ENCODE measurements at regions not wholly inside any gene's neighbourhood (a gene's known extent, or its start where the extent isn't known, plus 50 kb on each side); places are given as distances from the start of the nearest gene placed in this dataset.

- no peak for DNase-seq (ENCODE audit: low read depth)
- TF ChIP-seq CTCF (conservative IDR thresholded peaks at IDR 0.05; ENCODE audit: low read depth, low read length): no peak
- no peak overlapping the region for H3K4me3 ChIP-seq (ENCODE audit: low read depth, low read length)
Measured at GRCh38 chr15:92291900-92292299, 101.8 kb upstream of the ST8SIA2 start.

- TF ChIP-seq CTCF (conservative IDR thresholded peaks at IDR 0.05; ENCODE audit: low read depth, low read length): no peak
- no peak for DNase-seq (ENCODE audit: low read depth)
- no peak overlapping the region for H3K4me3 ChIP-seq (ENCODE audit: low read depth, low read length)
Measured at GRCh38 chr15:92294759-92295158, 98.9 kb upstream of the ST8SIA2 start.

- H3K4me3 ChIP-seq (ENCODE audit: low read depth, low read length): no peak overlapping the region
- no peak for DNase-seq (ENCODE audit: low read depth)
- TF ChIP-seq CTCF (conservative IDR thresholded peaks at IDR 0.05; ENCODE audit: low read depth, low read length): no peak
Measured at GRCh38 chr15:92304223-92304975, 89.3 kb upstream of the ST8SIA2 start.

DNA sequence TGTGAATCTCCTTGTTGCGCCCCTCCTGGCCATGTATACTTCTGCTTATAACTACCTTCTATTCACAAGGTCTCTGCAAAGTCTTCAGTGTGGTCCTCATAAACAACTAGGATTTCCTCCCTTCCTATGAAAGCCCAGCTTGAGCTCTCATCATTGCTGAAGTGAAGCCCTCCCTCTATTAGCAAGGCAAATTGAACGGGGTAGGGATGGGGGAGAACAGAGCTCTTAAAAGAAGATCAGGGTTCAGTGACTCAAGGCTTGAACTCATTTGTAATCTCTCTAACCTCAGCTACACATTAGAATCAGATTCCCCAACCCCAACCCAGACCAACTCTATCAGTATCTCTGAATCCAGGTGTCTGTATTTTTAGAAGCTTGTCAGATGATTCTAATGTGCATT is 88.3 kb upstream of the ST8SIA2 start:
- no peak for DNase-seq (ENCODE audit: low read depth)
- no peak for TF ChIP-seq CTCF (conservative IDR thresholded peaks at IDR 0.05; ENCODE audit: low read depth, low read length)
- H3K4me3 ChIP-seq (ENCODE audit: low read depth, low read length): no peak overlapping the region

DNA sequence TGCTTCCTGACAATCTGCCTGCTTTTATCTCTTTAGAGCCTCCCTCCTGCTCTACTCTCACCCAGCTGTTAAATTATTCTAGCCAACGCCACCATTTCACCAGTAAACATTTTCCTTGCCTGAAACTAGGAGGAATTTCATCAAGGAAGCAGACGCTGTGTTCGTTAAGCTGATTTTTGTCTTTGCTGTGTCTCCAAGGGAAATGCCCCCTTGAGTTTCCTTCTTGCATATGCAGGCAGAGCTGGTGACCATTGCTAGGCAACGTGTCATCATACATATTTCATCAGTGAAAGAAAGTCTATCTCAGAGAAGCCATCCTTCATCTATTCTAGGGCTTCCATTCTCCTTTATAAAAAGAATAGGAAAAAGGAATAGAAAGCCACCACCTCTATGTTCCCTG is 87.0 kb upstream of the ST8SIA2 start:
- no peak for DNase-seq (ENCODE audit: low read depth)
- peak; percentile 14 for TF ChIP-seq CTCF (conservative IDR thresholded peaks at IDR 0.05; ENCODE audit: low read depth, low read length)
- no peak overlapping the region for H3K4me3 ChIP-seq (ENCODE audit: low read depth, low read length)

DNA sequence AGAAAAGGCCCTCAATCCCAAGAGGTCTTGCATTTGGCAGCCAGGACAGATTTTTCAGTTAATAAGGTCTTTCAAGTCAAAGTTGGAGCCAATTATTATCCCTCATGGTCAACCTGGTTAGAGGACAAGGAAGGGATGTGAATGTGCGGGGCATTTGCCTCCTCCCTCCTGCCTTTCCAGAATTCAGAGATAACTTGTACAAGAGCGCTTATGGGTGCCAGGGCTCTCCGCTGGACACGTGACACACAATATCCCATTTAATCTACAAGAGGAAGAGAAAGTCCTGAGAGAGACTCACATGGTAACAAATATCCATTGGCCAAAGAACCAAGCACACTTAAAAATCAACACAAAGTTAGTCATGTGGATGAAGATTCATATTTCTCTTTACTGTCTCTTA is 78.5 kb upstream of the ST8SIA2 start:
- no peak for TF ChIP-seq CTCF (conservative IDR thresholded peaks at IDR 0.05; ENCODE audit: low read depth, low read length)
- no peak overlapping the region for H3K4me3 ChIP-seq (ENCODE audit: low read depth, low read length)
- DNase-seq (ENCODE audit: low read depth): no peak

DNA sequence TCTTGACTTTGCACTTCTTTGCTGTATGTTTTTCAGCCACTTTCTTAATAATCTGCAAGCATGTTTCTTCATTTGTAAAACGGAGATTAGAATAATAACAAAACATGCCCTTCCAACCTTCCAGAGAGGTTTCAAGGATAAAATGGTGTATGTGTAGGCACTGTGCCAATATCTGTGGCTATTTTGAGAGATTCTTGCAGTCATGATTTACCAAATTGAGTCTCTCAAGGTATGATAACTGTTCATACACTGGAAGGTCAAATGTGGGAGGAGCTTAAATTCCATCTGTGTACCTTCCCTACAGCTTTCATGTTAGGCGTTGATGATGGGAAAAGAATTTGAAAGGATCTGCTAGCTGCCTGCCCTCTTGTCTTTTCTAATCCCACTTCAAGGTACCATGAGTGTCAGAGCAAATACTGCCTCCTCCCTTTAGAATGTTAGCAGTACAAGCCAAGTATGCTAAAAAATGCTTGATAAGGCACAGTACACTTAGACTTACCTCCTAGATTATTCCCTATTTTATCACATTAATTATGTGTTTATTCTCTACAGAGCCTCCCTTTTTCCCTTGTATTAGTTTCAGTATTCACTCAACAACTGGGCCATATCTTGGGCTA is 78.0 kb upstream of the ST8SIA2 start:
- H3K4me3 ChIP-seq (ENCODE audit: low read depth, low read length): no peak overlapping the region
- no peak for TF ChIP-seq CTCF (conservative IDR thresholded peaks at IDR 0.05; ENCODE audit: low read depth, low read length)
- no peak for DNase-seq (ENCODE audit: low read depth)

All from epithelial cell of proximal tubule (primary cell).